NCI-H187 treated with DMSO at 0.1 percent for 48 hours (cell line): ENCODE measurements at regions not wholly inside any gene's neighbourhood (a gene's known extent, or its start where the extent isn't known, plus 50 kb on each side); places are given as distances from the start of the nearest gene placed in this dataset.
"Not testable (repeated sequence)": the region's sequence is repeated elsewhere in the genome, so short reads cannot be mapped to it uniquely, and the experiment has no call there.

Experiments used
- DNase-seq: peaks from one replicate; lab custom pipeline; 2025; lab: John Stamatoyannopoulos, UW

- no peak for DNase-seq
These were observed 316.1 kb downstream of the LNPK start for GRCh38 chr2:175686002-175686401.

GRCh38 chr2:175684466-175684865 lies 317.6 kb downstream of the LNPK start:
- DNase-seq = no peak

- DNase-seq = no peak
These were observed 322.3 kb downstream of the LNPK start for GRCh38 chr2:175679728-175680127.

GRCh38 chr2:175679231-175679630 lies 322.8 kb downstream of the LNPK start:
- no peak for DNase-seq

GRCh38 chr2:175677880-175678279 lies 324.2 kb downstream of the LNPK start:
- DNase-seq = no peak

- no peak for DNase-seq
These were observed 325.3 kb downstream of the LNPK start for GRCh38 chr2:175676813-175677212.

GRCh38 chr2:175668804-175669203 lies 333.3 kb downstream of the LNPK start:
- DNase-seq = not testable (repeated sequence)

GRCh38 chr2:175662335-175662734 lies 339.7 kb downstream of the LNPK start:
- DNase-seq = no peak

GRCh38 chr2:175648577-175649063 lies 353.4 kb downstream of the LNPK start:
- DNase-seq = no peak

GRCh38 chr2:175647058-175647457 lies 355.0 kb downstream of the LNPK start:
- no peak for DNase-seq

GRCh38 chr2:175640655-175641054 lies 361.4 kb downstream of the LNPK start:
- no peak for DNase-seq

GRCh38 chr2:175633227-175633626 lies 368.8 kb downstream of the LNPK start:
- DNase-seq = no peak

GRCh38 chr2:175631245-175631623 lies 370.8 kb downstream of the LNPK start:
- DNase-seq = no peak

GRCh38 chr2:175630280-175631244 lies 371.5 kb downstream of the LNPK start:
- DNase-seq = no peak

- DNase-seq = no peak
These were observed 373.8 kb downstream of the LNPK start for GRCh38 chr2:175628243-175628642.

- no peak for DNase-seq
These were observed 374.7 kb downstream of the LNPK start for GRCh38 chr2:175627405-175627804.

GRCh38 chr2:175626796-175627195 lies 375.3 kb downstream of the LNPK start:
- no peak for DNase-seq

- no peak for DNase-seq
These were observed 377.3 kb downstream of the LNPK start for GRCh38 chr2:175624785-175625184.

- DNase-seq = no peak
These were observed 377.8 kb downstream of the LNPK start for GRCh38 chr2:175624211-175624761.

- no peak for DNase-seq
These were observed 380.2 kb downstream of the LNPK start for GRCh38 chr2:175621821-175622220.

GRCh38 chr2:175620106-175620505 lies 382.0 kb downstream of the LNPK start:
- no peak for DNase-seq

- no peak for DNase-seq
These were observed 382.7 kb downstream of the LNPK start for GRCh38 chr2:175619179-175620045.
